GM18870 (cell line): ENCODE measurements at regions not wholly inside any gene's neighbourhood (a gene's known extent, or its start where the extent isn't known, plus 50 kb on each side); places are given as distances from the start of the nearest gene placed in this dataset.

Source experiments
- ATAC-seq: cut with Tn5 transposase; IDR thresholded peaks from one replicate; pipeline ENCODE4 v1.9.1; 2021; ENCODE audit warnings: moderate library complexity; ENCODE audit not compliant: unreplicated experiment

DNA sequence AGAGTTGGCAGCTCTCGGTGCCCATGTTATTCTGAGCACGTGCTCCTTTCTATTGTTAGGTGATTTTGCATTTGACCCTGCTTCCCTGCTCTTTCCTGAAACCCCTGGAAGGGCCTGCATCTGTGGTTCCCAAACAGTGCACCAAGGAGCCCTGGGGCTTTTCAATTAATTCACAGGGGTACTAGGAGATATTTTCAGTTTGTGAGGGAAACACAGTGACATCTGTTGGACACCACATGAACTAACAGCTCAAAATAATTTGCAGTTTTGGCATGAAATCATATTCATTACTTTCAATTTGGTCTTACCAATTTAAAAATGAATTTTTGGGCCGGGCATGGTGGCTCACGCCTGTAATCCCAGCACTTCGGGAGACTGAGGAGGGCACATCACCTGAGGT lies 156.6 kb downstream of the GATB start:
- ATAC-seq, result no peak

- no peak for ATAC-seq
Observed at GRCh38 chr4:151605215-151605614, 155.6 kb downstream of the GATB start.

- no peak for ATAC-seq
Observed at GRCh38 chr4:151606061-151606460, 154.7 kb downstream of the GATB start.

- no peak for ATAC-seq
Observed at GRCh38 chr4:151610229-151610628, 150.6 kb downstream of the GATB start.

DNA sequence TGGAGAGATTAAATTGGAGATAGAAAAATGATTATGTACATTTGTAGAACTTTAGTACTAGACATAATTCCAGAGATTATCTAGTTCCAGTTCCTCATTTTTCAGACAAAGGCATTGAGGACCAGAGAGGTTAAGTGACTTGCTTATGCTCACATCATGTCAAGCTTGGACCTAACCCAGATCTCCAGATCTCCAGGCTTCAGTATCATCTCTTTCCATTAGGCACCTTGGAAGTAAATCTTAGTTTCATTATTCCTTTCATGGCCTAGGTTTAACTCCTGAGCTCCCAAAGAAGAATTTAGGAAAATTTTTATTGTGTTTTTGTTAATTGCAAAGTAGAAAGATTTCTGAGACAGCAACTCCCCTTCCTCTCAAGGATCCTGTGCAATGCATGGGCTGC lies 148.8 kb downstream of the GATB start:
- no peak for ATAC-seq

DNA sequence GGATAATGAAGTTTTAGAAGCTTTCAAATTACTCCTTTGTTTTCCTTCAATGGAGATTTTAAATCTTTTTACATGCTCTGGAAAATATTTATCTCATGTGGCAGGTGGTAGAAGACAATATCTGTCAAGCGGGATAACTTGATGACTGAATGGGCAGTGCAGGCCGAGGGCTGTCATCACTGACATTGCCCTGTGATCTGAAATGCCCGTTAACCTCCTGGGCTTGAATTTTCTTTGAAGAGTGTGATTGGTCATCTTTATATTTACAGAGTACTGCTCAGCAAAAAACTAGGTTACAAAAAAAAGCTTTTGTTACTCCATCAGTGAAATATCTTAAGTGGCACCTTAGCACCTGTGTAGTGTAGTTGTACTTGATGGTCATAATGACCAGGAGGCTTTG lies 147.5 kb downstream of the GATB start:
- ATAC-seq, result no peak

DNA sequence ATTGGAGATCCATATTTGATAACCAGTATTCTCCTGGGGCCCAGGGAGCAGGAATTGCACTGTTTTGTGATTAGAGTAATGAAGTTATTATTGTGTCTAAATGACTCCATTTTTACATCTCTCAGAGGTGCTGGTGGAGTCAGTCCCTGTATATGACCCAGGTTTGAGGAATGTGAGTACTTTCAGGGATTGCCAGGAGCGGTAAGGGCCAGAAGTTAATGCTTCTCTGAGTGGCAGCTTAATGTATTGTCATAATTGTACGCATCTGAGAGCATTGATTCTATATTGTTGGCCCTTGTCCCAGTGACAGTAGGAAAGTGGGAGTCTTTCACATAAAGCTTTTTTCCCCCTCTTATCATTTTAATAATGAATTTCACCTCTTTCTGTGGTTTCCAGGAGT lies 146.2 kb downstream of the GATB start:
- no peak for ATAC-seq

- ATAC-seq, result no peak
Observed at GRCh38 chr4:151618858-151619257, 141.9 kb downstream of the GATB start.

DNA sequence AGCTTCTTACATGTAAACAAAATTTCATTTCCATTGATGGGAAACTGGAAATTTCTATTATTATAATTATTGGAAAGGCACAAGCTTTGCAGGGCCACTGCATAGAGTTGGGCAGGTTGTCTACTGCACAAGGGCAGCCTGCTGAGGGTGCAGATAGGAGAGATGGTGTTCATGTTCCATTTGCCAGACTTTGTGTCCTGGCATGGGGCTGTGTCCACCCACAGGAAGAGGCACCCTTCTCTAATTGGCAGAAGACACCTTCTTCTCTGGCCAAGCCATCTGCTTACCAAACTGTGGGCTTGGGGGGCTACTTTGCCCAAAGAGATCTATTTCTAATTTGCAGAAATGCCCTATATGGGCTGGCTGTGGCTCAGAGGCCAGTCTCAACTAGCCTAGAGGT lies 140.7 kb downstream of the GATB start:
- ATAC-seq, result no peak
